HFFc6 (cell line): ENCODE measurements at regions not wholly inside any gene's neighbourhood (a gene's known extent, or its start where the extent isn't known, plus 50 kb on each side); places are given as distances from the start of the nearest gene placed in this dataset.
A peak's percentile ranks its signal among the peaks of the same experiment; 100 is the strongest.

ENCODE experiments used
- DNase-seq: peaks from one replicate; pipeline ENCODE4 v3.0.0-alpha.2; 2018
- H3K27ac Mint-ChIP-seq: 2 replicates; pipeline ENCODE4 v1.8.0; 2020; ENCODE audit warnings: mild to moderate bottlenecking, mixed read lengths
- H3K27me3 Mint-ChIP-seq: 2 replicates; pipeline ENCODE4 v1.8.0; 2021; ENCODE audit warnings: mild to moderate bottlenecking, moderate library complexity, mixed read lengths; ENCODE audit not compliant: insufficient read depth
- H3K36me3 Mint-ChIP-seq: 2 replicates; pipeline ENCODE4 v1.8.0; 2021; ENCODE audit warnings: low read depth, mixed read lengths
- H3K4me1 Mint-ChIP-seq: 2 replicates; pipeline ENCODE4 v1.8.0; 2020; ENCODE audit warnings: low read depth, mixed read lengths
- H3K4me3 Mint-ChIP-seq: 2 replicates; pipeline ENCODE4 v1.8.0; 2020; ENCODE audit warnings: mild to moderate bottlenecking, moderate library complexity, mixed read lengths
- H3K9me3 Mint-ChIP-seq: 2 replicates; pipeline ENCODE4 v1.8.0; 2020; ENCODE audit warnings: mild to moderate bottlenecking, mixed read lengths
- CTCF ChIP-seq: fragments of 200-600 bp; sonication (generic); IDR thresholded peaks from 2 replicates; pipeline ENCODE4 v1.5.0; 2021; ENCODE audit warnings: antibody characterized with exemption, mild to moderate bottlenecking

- H3K9me3 Mint-ChIP-seq: peaks cover 6% of the 10 kb centered on the region; the same call in 1 of the 2 replicates
- H3K27me3 Mint-ChIP-seq: peaks cover 2% of the 10 kb centered on the region
- DNase-seq: no peak
- no peak for TF ChIP-seq CTCF
- no peak overlapping the region for H3K4me3 Mint-ChIP-seq
- no peak overlapping the region for H3K27ac Mint-ChIP-seq
- H3K36me3 Mint-ChIP-seq: 0 out of 2 replicates have a peak, but pooled peaks cover 3% of the 10 kb centered on the region
- H3K4me1 Mint-ChIP-seq: peaks cover 21% of the 10 kb centered on the region
These were observed 160.3 kb downstream of the KATNAL1 start for GRCh38 chr13:30147015-30147414.

GRCh38 chr13:30145709-30146367, 161.5 kb downstream of the KATNAL1 start:
- no peak for DNase-seq
- Mint-ChIP-seq H3K36me3 (0 out of 2 replicates have a peak, but pooled peaks cover 3% of the 10 kb centered on the region), H3K4me3 (no peak overlapping the region), H3K4me1 (peaks cover 31% of the 10 kb centered on the region), H3K27ac (no peak overlapping the region), H3K9me3 (peaks cover 6% of the 10 kb centered on the region; the same call in 1 of the 2 replicates), H3K27me3 (peaks cover 4% of the 10 kb centered on the region)
- TF ChIP-seq CTCF: no peak

GRCh38 chr13:30143666-30144400, 163.5 kb downstream of the KATNAL1 start:
- peak overlapping the region; percentile 95 for H3K27ac Mint-ChIP-seq
- 0 out of 2 replicates have a peak, but pooled peaks cover 3% of the 10 kb centered on the region for H3K36me3 Mint-ChIP-seq
- H3K9me3 Mint-ChIP-seq: peaks cover 6% of the 10 kb centered on the region; the same call in 1 of the 2 replicates
- TF ChIP-seq CTCF: no peak
- DNase-seq: peak; percentile 64
- H3K4me3 Mint-ChIP-seq: peak overlapping the region; percentile 82
- peaks cover 4% of the 10 kb centered on the region for H3K27me3 Mint-ChIP-seq
- H3K4me1 Mint-ChIP-seq: peaks cover 36% of the 10 kb centered on the region

- Mint-ChIP-seq H3K4me3 (peak overlapping the region; percentile 14), H3K27ac (peak overlapping the region; percentile 95), H3K36me3 (0 out of 2 replicates have a peak, but pooled peaks cover 3% of the 10 kb centered on the region)
These were observed 164.7 kb downstream of the KATNAL1 start for GRCh38 chr13:30142486-30143211.

More at GRCh38 chr13:30142486-30143211, 164.7 kb downstream of the KATNAL1 start:
- TF ChIP-seq CTCF: no peak
- peaks cover 4% of the 10 kb centered on the region for H3K27me3 Mint-ChIP-seq
- peaks cover 48% of the 10 kb centered on the region for H3K4me1 Mint-ChIP-seq
- peaks cover 6% of the 10 kb centered on the region; the same call in 1 of the 2 replicates for H3K9me3 Mint-ChIP-seq
- DNase-seq: peak; percentile 98
